CD4-positive, alpha-beta T cell treated with Interleukin-2 at 100 ng/mL for 4 hours (primary cell): ENCODE measurements at regions not wholly inside any gene's neighbourhood (a gene's known extent, or its start where the extent isn't known, plus 50 kb on each side); places are given as distances from the start of the nearest gene placed in this dataset.
"Not testable (repeated sequence)": the region's sequence is repeated elsewhere in the genome, so short reads cannot be mapped to it uniquely, and the experiment has no call there.

Experiments
- DNase-seq: peaks from one replicate; pipeline ENCODE4 v3.0.0-alpha.2; 2020; ENCODE audit warnings: low spot score

- DNase-seq = no peak
These were observed 207.5 kb downstream of the EXOC5 start for GRCh38 chr14:57061009-57061711.

GRCh38 chr14:57060276-57060955, 208.3 kb downstream of the EXOC5 start:
- no peak for DNase-seq

GRCh38 chr14:57058319-57058718, 210.4 kb downstream of the EXOC5 start:
- DNase-seq = no peak

- DNase-seq = no peak
These were observed 210.9 kb downstream of the EXOC5 start for GRCh38 chr14:57057803-57058202.

- not testable (repeated sequence) for DNase-seq
These were observed 212.2 kb downstream of the EXOC5 start for GRCh38 chr14:57056522-57056921.

- no peak for DNase-seq
These were observed 215.9 kb downstream of the EXOC5 start for GRCh38 chr14:57052705-57053302.

GRCh38 chr14:57051633-57052032, 217.1 kb downstream of the EXOC5 start:
- DNase-seq = no peak

- DNase-seq = no peak
These were observed 218.9 kb downstream of the EXOC5 start for GRCh38 chr14:57049848-57050247.

GRCh38 chr14:57046175-57046574, 222.5 kb downstream of the EXOC5 start:
- no peak for DNase-seq

- not testable (repeated sequence) for DNase-seq
These were observed 224.4 kb downstream of the EXOC5 start for GRCh38 chr14:57044101-57044973.

GRCh38 chr14:57038689-57039088, 228.4 kb upstream of the OTX2 start:
- DNase-seq = no peak

- no peak for DNase-seq
These were observed 221.2 kb upstream of the OTX2 start for GRCh38 chr14:57031474-57031873.

GRCh38 chr14:57029620-57030253, 219.5 kb upstream of the OTX2 start:
- no peak for DNase-seq

GRCh38 chr14:57025456-57025855, 215.2 kb upstream of the OTX2 start:
- DNase-seq = no peak

- no peak for DNase-seq
These were observed 212.3 kb upstream of the OTX2 start for GRCh38 chr14:57022608-57023007.

- no peak for DNase-seq
These were observed 207.8 kb upstream of the OTX2 start for GRCh38 chr14:57018065-57018464.

GRCh38 chr14:57013987-57014386, 203.7 kb upstream of the OTX2 start:
- DNase-seq = no peak

- no peak for DNase-seq
These were observed 199.6 kb upstream of the OTX2 start for GRCh38 chr14:57009585-57010515.

- DNase-seq = no peak
These were observed 198.3 kb upstream of the OTX2 start for GRCh38 chr14:57008534-57008933.

- DNase-seq = no peak
These were observed 188.4 kb upstream of the OTX2 start for GRCh38 chr14:56998728-56999127.
